ENCODE measurements at regions not wholly inside any gene's neighbourhood (a gene's known extent, or its start where the extent isn't known, plus 50 kb on each side); places are given as distances from the start of the nearest gene placed in this dataset.

- TF ChIP-seq POLR2AphosphoS5 (IDR thresholded peaks at IDR 0.05; ENCODE audit: low read depth, low read length) (no peak), POLR2A (IDR thresholded peaks at IDR 0.05; ENCODE audit: low read depth, low read length) (no peak), POU2F2 (IDR thresholded peaks at IDR 0.05; ENCODE audit: low read depth, low read length) (no peak), TAF1 (IDR thresholded peaks at IDR 0.05; ENCODE audit: low read depth, low read length) (no peak), PAX5 (IDR thresholded peaks at IDR 0.05; ENCODE audit: insufficient read depth, low read length, severe bottlenecking) (no peak), SPI1 (IDR thresholded peaks at IDR 0.05; ENCODE audit: low read depth, low read length) (no peak)
Measured at GRCh38 chr2:16962505-16962904, 296.9 kb upstream of the CYRIA start.
